DMS 273 (cell line): ENCODE measurements at regions not wholly inside any gene's neighbourhood (a gene's known extent, or its start where the extent isn't known, plus 50 kb on each side); places are given as distances from the start of the nearest gene placed in this dataset.
"Not testable (repeated sequence)": the region's sequence is repeated elsewhere in the genome, so short reads cannot be mapped to it uniquely, and the experiment has no call there.

Experiments
- DNase-seq: peaks from one replicate; lab custom pipeline; 2025; ENCODE audit not compliant: unreplicated experiment; lab: John Stamatoyannopoulos, UW

GRCh38 chr2:183456177-183456576, 331.9 kb downstream of the NUP35 start:
- no peak for DNase-seq

DNA sequence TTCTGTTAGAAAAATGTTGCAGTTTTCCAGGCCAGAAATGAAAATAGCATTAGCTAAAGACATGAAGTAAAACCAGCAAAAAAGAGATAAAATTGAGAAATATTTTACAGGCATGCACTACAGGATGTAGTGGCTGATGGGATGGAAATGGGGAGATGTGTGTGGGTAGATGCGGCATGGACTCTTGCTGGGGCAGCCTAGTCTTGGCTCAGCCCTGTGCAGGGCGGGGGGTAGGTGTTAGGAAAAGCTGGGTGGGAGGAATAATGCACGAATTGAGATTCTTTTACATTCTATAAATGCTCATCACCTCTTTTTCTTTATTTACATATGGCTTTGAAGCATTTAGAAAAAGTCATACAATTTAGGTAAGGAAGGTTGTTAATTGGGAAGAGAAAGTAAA, 334.2 kb downstream of the NUP35 start:
- DNase-seq, result no peak

GRCh38 chr2:183459466-183459865, 335.2 kb downstream of the NUP35 start:
- DNase-seq, result peak; percentile 39

GRCh38 chr2:183463821-183464220, 339.6 kb downstream of the NUP35 start:
- no peak for DNase-seq

GRCh38 chr2:183465048-183465447, 340.8 kb downstream of the NUP35 start:
- no peak for DNase-seq

DNA sequence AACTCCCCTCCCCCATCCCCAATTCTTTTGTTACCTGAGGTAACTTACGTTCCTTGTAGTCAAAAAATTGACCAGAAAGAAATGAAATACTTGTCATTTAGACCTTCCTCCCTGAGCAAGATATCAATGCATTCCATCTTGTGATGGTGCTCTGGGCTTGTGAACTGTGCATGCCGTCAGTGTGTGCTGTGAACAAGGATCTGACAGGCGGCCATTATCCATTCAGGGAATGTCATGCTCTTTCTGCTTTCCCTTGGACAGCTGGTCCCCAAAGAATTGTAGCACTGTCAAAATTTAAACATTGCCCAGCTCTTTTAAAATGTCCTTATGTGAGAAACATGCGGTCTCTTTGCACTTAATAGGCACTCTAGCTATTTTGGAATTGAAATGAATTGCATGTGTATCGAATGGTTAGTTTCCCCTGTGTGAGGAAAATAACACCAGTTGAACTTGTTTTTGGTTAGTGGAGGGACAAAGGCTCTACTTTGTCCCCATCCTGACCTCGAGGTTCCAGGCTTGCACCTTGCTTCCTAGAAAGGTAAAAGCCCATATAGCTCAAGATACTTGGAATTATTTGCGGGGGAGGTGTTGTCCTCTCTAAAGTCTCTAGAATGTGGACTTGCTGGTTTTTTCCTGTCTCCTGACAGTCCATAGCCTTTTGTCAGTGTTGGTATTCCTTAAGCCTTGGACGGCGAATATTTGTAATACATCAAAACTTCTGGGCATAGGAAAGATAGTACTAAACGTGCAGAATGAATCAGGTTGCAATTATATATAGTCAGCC, 350.9 kb downstream of the NUP35 start:
- DNase-seq, result no peak

GRCh38 chr2:183476490-183476889, 352.2 kb downstream of the NUP35 start:
- DNase-seq, result no peak

DNA sequence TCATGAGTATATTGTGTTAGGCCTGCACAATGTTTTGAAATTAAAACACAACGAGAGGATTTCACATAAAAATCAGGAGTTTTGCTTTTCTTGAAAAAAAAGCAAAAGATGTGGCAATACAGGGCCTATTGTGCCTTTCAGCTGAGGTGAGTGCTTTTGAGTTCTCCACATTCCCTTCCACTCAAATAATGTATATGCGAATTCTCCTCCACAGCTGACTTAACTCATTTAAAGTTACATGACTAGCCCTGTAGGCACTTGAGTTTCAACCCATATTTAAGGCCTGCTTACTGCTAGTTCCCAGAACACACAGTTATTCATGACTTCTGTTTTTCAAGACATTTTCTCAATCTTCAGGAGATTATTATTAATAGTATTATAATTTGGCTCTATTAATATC, 353.1 kb downstream of the NUP35 start:
- no peak for DNase-seq

DNA sequence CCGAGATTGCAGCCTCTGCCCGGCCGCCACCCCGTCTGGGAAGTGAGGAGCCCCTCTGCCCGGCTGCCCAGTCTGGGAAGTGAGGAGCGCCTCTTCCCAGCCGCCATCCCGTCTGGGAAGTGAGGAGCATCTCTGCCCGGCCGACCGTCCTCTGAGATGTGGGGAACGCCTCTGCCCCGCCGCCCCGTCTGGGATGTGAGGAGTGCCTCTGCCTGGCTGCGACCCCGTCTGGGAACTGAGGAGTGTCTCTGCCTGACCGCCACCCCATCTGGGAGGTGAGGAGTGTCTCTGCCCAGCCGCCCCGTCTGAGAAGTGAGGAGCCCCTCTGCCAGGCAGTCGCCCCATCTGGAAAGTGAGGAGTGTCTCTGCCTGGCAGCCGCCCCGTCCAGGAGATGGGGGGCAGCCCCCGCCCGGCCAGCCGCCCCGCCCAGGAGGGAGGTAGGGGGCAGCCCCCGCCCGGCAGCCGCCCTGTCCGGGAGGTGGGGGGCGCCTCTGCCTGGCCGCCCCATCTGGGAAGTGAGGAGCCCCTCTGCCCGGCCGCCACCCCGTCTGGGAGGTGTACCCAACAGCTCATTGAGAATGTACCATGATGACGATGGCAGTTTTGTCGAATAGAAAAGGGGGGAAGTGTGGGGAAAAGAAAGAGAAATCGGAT, 354.8 kb downstream of the NUP35 start:
- not testable (repeated sequence) for DNase-seq

DNA sequence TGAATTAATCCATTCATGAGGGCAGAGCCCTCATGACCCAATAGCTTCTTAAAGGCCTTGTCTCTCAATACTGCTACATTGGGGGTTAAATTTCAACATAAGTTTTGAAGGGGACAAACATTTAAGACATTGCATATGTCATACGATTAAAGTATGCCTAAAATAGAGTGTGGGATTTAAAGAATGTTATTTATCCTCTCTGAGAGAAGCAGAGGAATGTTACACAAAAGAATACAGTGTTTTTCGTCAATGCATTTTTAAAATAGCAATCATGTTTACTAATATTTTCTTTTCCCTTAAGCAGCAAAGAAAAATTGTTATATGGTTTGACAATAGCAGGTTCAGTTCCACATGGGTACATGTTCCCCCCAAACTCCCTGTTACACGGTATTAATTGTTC, 363.1 kb downstream of the NUP35 start:
- DNase-seq, result no peak

- DNase-seq, result no peak
Observed at GRCh38 chr2:183488421-183488820, 364.2 kb downstream of the NUP35 start.

- DNase-seq, result no peak
Observed at GRCh38 chr2:183490489-183490888, 366.2 kb downstream of the NUP35 start.

DNA sequence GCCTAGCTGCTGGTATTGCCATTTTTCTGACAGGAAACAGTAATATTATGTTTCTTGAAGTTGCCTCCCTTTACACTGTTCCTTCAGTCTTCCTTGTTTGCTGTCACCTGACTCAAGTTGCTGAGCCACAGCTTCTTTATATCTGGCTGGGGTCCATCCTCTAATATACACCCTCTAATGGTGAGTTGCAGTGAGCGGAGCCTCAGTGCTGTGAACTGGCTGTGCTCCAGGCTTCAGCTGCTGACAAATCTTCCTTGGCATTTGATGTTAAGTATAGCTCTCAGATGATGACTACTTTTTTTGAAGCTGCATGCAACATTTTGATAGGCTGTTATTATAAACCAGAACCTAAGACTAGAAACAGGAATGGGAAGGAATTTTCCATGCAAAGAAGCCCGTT, 366.7 kb downstream of the NUP35 start:
- peak; percentile 26 for DNase-seq

- no peak for DNase-seq
Observed at GRCh38 chr2:183493040-183493439, 368.8 kb downstream of the NUP35 start.

GRCh38 chr2:183495079-183495478, 370.8 kb downstream of the NUP35 start:
- no peak for DNase-seq

DNA sequence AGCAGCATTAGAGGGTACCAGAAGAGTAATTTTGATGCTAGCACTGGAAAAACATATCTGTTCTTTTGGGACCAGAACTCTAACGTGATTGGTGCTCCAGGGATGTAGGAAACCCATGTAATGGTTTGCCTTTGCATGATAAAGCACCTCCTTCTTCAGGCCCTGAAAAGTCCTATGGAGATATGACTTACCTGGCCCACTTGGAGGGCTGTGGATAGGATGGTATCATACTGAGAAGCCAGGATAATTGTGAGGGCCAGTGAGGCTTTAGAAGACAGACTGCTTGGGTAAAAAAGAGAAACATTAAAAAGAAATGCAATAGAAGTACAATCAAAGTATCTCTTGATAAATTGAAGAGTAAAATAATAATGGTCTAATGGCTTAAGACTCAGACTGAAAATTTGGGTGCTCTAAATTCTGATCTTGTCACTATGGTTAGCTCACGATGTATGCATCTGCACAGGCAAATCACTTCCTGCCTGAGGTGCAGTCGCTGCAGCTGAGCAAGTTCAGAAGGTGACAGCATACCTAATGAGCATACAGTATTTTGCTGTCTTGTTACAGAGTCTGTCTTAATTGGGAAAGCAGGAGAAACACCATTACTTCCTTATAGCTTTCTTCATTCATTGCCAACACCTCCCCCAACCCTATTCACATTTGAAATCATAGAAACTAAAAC, 371.5 kb downstream of the NUP35 start:
- DNase-seq, result no peak

GRCh38 chr2:183497861-183498260, 373.6 kb downstream of the NUP35 start:
- DNase-seq, result no peak

DNA sequence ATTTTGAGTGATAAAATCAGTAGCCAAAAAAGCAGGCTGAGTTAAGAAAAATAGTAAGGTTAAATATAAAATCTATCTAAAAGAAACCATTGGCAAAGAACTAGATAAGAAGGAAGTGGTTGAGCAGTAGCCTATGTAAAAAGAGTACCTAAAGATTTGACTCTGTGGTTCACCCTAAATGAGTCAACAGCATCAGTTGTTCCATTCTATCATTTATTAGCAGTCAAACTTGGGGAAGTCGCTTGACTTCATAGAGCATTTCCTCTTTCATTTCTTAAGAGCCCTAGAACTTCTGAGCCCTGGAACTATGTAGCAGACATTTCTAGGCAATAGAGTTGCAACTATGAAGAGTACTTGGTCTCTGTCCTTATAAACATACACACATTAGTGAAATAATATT, 381.7 kb downstream of the NUP35 start:
- no peak for DNase-seq

DNA sequence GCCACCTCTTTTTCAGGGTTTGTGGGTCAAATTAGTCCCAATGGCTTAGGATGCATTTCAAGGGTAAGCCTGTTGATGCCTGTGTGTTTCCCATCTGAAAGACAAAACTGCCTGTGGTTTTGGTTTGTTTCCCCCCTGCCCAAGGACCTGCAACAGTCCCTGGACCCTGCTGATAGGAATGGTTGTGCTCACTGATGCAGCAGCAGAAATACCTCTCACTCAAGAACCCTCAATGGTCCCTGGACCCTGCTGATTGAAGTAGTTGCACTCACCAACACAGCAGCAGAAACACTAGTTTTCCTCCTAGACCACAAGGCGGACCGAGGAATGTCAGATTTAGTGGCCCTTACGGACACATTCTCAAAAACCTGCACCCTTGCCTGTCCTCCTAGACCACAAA, 386.9 kb downstream of the NUP35 start:
- no peak for DNase-seq

GRCh38 chr2:183519371-183520056, 395.3 kb downstream of the NUP35 start:
- peak; percentile 78 for DNase-seq

GRCh38 chr2:183521911-183522310, 397.7 kb downstream of the NUP35 start:
- no peak for DNase-seq
